OCI-LY7 (cell line): ENCODE measurements at regions not wholly inside any gene's neighbourhood (a gene's known extent, or its start where the extent isn't known, plus 50 kb on each side); places are given as distances from the start of the nearest gene placed in this dataset.

Experiments
- CTCF ChIP-seq: fragments of 200-600 bp; sonication (generic); conservative IDR thresholded peaks from 2 replicates; pipeline ENCODE4 v1.5.1; 2014; ENCODE audit warnings: mild to moderate bottlenecking, antibody characterized with exemption, low read length, moderate library complexity, mixed read lengths
- EZH2phosphoT487 ChIP-seq: fragments of 200-600 bp; sonication (generic); IDR thresholded peaks from 2 replicates; pipeline ENCODE4 v1.6.1; 2018; ENCODE audit warnings: low read depth, borderline replicate concordance, mild to moderate bottlenecking, mixed run types, antibody characterized with exemption, low read length, moderate library complexity, mixed read lengths

DNA sequence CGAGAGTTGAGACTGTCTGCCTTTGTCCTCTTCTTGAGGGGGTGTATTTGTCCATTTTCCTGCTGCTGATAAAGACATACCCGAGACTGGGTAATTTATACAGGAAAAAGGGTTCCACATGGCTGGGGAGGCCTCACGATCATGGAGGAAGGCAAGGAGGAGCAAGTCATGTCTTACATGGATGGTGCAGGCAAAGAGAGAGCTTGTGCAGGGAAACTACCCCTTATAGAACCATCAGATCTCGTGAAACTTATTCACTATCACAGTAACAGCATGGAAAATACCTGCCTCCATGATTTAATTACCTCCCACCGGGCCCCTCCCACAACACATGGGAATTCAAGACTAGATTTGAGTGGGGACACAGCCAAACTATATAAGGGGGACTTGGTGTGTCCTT, 338.2 kb upstream of the TNRC6C start:
- TF ChIP-seq CTCF (no peak), EZH2phosphoT487 (no peak)
